ENCODE measurements at regions not wholly inside any gene's neighbourhood (a gene's known extent, or its start where the extent isn't known, plus 50 kb on each side); places are given as distances from the start of the nearest gene placed in this dataset.

GRCh38 chr6:128827675-128828464 is 55.1 kb upstream of the LAMA2 start:
- peak; percentile 7 for DNase-seq

GRCh38 chr6:128826606-128827005 is 56.3 kb upstream of the LAMA2 start:
- no peak for DNase-seq

- peak; percentile 13 for DNase-seq
Observed at GRCh38 chr6:128822271-128822670, 60.7 kb upstream of the LAMA2 start.

GRCh38 chr6:128821116-128821515 is 61.8 kb upstream of the LAMA2 start:
- no peak for DNase-seq

GRCh38 chr6:128808856-128809255 is 74.1 kb upstream of the LAMA2 start:
- DNase-seq = no peak

GRCh38 chr6:128807577-128807976 is 75.4 kb upstream of the LAMA2 start:
- DNase-seq = peak; percentile 43

GRCh38 chr6:128806261-128806660 is 76.7 kb upstream of the LAMA2 start:
- no peak for DNase-seq

GRCh38 chr6:128803911-128804310 is 79.0 kb upstream of the LAMA2 start:
- peak; percentile 21 for DNase-seq

- DNase-seq = no peak
Observed at GRCh38 chr6:128801621-128802020, 81.3 kb upstream of the LAMA2 start.

GRCh38 chr6:128784266-128784665 is 98.7 kb upstream of the LAMA2 start:
- no peak for DNase-seq

- no peak for DNase-seq
Observed at GRCh38 chr6:128768187-128768586, 114.8 kb upstream of the LAMA2 start.

- no peak for DNase-seq
Observed at GRCh38 chr6:128767705-128768104, 115.2 kb upstream of the LAMA2 start.

- no peak for DNase-seq
Observed at GRCh38 chr6:128767150-128767549, 115.8 kb upstream of the LAMA2 start.

GRCh38 chr6:128763599-128764300 is 119.2 kb upstream of the LAMA2 start:
- no peak for DNase-seq

GRCh38 chr6:128759901-128760300 is 123.0 kb upstream of the LAMA2 start:
- no peak for DNase-seq

GRCh38 chr6:128759447-128759846 is 123.5 kb upstream of the LAMA2 start:
- no peak for DNase-seq

GRCh38 chr6:128757961-128758360 is 125.0 kb upstream of the LAMA2 start:
- DNase-seq = no peak

GRCh38 chr6:128754658-128755256 is 128.2 kb upstream of the LAMA2 start:
- no peak for DNase-seq

- DNase-seq = no peak
Observed at GRCh38 chr6:128743974-128744765, 138.8 kb upstream of the LAMA2 start.

GRCh38 chr6:128742900-128743299 is 140.0 kb upstream of the LAMA2 start:
- no peak for DNase-seq

- no peak for DNase-seq
Observed at GRCh38 chr6:128740951-128741350, 142.0 kb upstream of the LAMA2 start.

GRCh38 chr6:128739112-128739511 is 143.8 kb upstream of the LAMA2 start:
- no peak for DNase-seq

- DNase-seq = no peak
Observed at GRCh38 chr6:128738112-128738511, 144.8 kb upstream of the LAMA2 start.

Data from EL (cell line).